NCI-H345 (cell line): ENCODE measurements at regions not wholly inside any gene's neighbourhood (a gene's known extent, or its start where the extent isn't known, plus 50 kb on each side); places are given as distances from the start of the nearest gene placed in this dataset.
A peak's percentile ranks its signal among the peaks of the same experiment; 100 is the strongest.
"Not testable (repeated sequence)": the region's sequence is repeated elsewhere in the genome, so short reads cannot be mapped to it uniquely, and the experiment has no call there.

Experiments
- DNase-seq: peaks from one replicate; lab custom pipeline; 2025; lab: John Stamatoyannopoulos, UW

GRCh38 chr12:104906695-104907094 is 51.4 kb downstream of the SLC41A2 start:
- no peak for DNase-seq

GRCh38 chr12:104905446-104905845 is 52.6 kb downstream of the SLC41A2 start:
- DNase-seq = not testable (repeated sequence)

GRCh38 chr12:104903648-104904423 is 54.3 kb downstream of the SLC41A2 start:
- no peak for DNase-seq

GRCh38 chr12:104902125-104902524 is 56.0 kb downstream of the SLC41A2 start:
- no peak for DNase-seq

- DNase-seq = no peak
These were observed 61.4 kb downstream of the SLC41A2 start for GRCh38 chr12:104896710-104897109.

GRCh38 chr12:104896146-104896545 is 61.9 kb downstream of the SLC41A2 start:
- DNase-seq = no peak

GRCh38 chr12:104895415-104895814 is 62.7 kb downstream of the SLC41A2 start:
- DNase-seq = no peak

GRCh38 chr12:104890476-104891096 is 67.5 kb downstream of the SLC41A2 start:
- no peak for DNase-seq

GRCh38 chr12:104889735-104890134 is 68.4 kb downstream of the SLC41A2 start:
- DNase-seq = no peak

GRCh38 chr12:104888892-104889291 is 69.2 kb downstream of the SLC41A2 start:
- no peak for DNase-seq

- no peak for DNase-seq
These were observed 69.6 kb downstream of the SLC41A2 start for GRCh38 chr12:104888481-104888880.

GRCh38 chr12:104887452-104887851 is 70.6 kb downstream of the SLC41A2 start:
- DNase-seq = no peak

GRCh38 chr12:104886418-104887401 is 71.4 kb downstream of the SLC41A2 start:
- peak; percentile 22 for DNase-seq

- not testable (repeated sequence) for DNase-seq
These were observed 79.2 kb downstream of the SLC41A2 start for GRCh38 chr12:104878858-104879257.

- DNase-seq = peak; percentile 53
These were observed 80.9 kb downstream of the SLC41A2 start for GRCh38 chr12:104877103-104877705.

GRCh38 chr12:104873374-104873773 is 84.7 kb downstream of the SLC41A2 start:
- DNase-seq = no peak

- DNase-seq = no peak
These were observed 87.3 kb downstream of the SLC41A2 start for GRCh38 chr12:104870797-104871196.

GRCh38 chr12:104866291-104866690 is 91.8 kb downstream of the SLC41A2 start:
- DNase-seq = no peak

GRCh38 chr12:104865080-104865479 is 93.0 kb downstream of the SLC41A2 start:
- DNase-seq = no peak

GRCh38 chr12:104864668-104865067 is 93.4 kb downstream of the SLC41A2 start:
- DNase-seq = no peak

- DNase-seq = no peak
These were observed 94.7 kb downstream of the SLC41A2 start for GRCh38 chr12:104863296-104863948.
